HEK293T (cell line): ENCODE measurements at regions not wholly inside any gene's neighbourhood (a gene's known extent, or its start where the extent isn't known, plus 50 kb on each side); places are given as distances from the start of the nearest gene placed in this dataset.

Source experiments
- CTCF ChIA-PET: fragments of 350-600 bp; formaldehyde crosslinking; extraction: SDS; loops from one replicate; lab custom pipeline; 2021; ENCODE audit warnings: antibody characterized with exemption, inconsistent platforms; lab: Yijun Ruan, JAX
- POLR2A ChIA-PET: fragments of 350-600 bp; formaldehyde crosslinking; extraction: SDS; loops from one replicate; lab custom pipeline; 2020; ENCODE audit warnings: antibody characterized with exemption, inconsistent platforms; lab: Yijun Ruan, JAX
- DNase-seq: peaks from one replicate; pipeline ENCODE4 v3.0.0; 2012; ENCODE audit warnings: mixed read lengths; ENCODE audit errors: extremely low spot score
- ARNT ChIP-seq: fragments of 450-650 bp; IDR thresholded peaks from 2 replicates; pipeline ENCODE4 v1.6.1; 2017; ENCODE audit warnings: mild to moderate bottlenecking
- BHLHE40 ChIP-seq: fragments of 450-650 bp; IDR thresholded peaks from 2 replicates; pipeline ENCODE4 v1.6.1; 2016; ENCODE audit warnings: mild to moderate bottlenecking, moderate library complexity, borderline replicate concordance
- CTBP1 ChIP-seq: fragments of 450-650 bp; IDR thresholded peaks from 2 replicates; pipeline ENCODE4 v1.6.1; 2016; ENCODE audit warnings: borderline replicate concordance
- ELF4 ChIP-seq: fragments of 450-650 bp; IDR thresholded peaks from 2 replicates; pipeline ENCODE4 v1.6.1; 2017; ENCODE audit warnings: antibody characterized with exemption
- FOXA1 ChIP-seq: fragments of 450-650 bp; IDR thresholded peaks from 2 replicates; pipeline ENCODE4 v1.6.1; 2016; ENCODE audit warnings: mild to moderate bottlenecking
- FOXK2 ChIP-seq: fragments of 450-650 bp; IDR thresholded peaks from 2 replicates; pipeline ENCODE4 v1.6.1; 2016; ENCODE audit warnings: mild to moderate bottlenecking
- FOXM1 ChIP-seq: fragments of 450-650 bp; IDR thresholded peaks from 2 replicates; pipeline ENCODE4 v1.6.1; 2017; ENCODE audit warnings: mild to moderate bottlenecking, borderline replicate concordance
- HDGF ChIP-seq: fragments of 450-650 bp; IDR thresholded peaks from 2 replicates; pipeline ENCODE4 v1.6.1; 2017; ENCODE audit warnings: antibody characterized with exemption, borderline replicate concordance
- L3MBTL2 ChIP-seq: fragments of 450-650 bp; conservative IDR thresholded peaks from 2 replicates; pipeline ENCODE4 v1.6.1; 2016; ENCODE audit warnings: mild to moderate bottlenecking
- LEF1 ChIP-seq: fragments of 450-650 bp; IDR thresholded peaks from 2 replicates; pipeline ENCODE4 v1.6.1; 2017; ENCODE audit warnings: mild to moderate bottlenecking, borderline replicate concordance
- NFRKB ChIP-seq: fragments of 450-650 bp; IDR thresholded peaks from 2 replicates; pipeline ENCODE4 v1.6.1; 2016; ENCODE audit warnings: mild to moderate bottlenecking, moderate library complexity
- PKNOX1 ChIP-seq: fragments of 450-650 bp; IDR thresholded peaks from 2 replicates; pipeline ENCODE4 v1.6.1; 2016
- SP1 ChIP-seq: fragments of 450-650 bp; IDR thresholded peaks from 2 replicates; pipeline ENCODE4 v1.6.1; 2017
- SUZ12 ChIP-seq: fragments of 450-650 bp; IDR thresholded peaks from 2 replicates; pipeline ENCODE4 v1.6.1; 2016; ENCODE audit warnings: mild to moderate bottlenecking
- TARDBP ChIP-seq: fragments of 450-650 bp; IDR thresholded peaks from 2 replicates; pipeline ENCODE4 v1.6.1; 2016
- ZNF384 ChIP-seq: fragments of 450-650 bp; IDR thresholded peaks from 2 replicates; pipeline ENCODE4 v1.6.1; 2016

GRCh38 chr1:193799371-193799770, 613.0 kb upstream of the B3GALT2 start:
- TF ChIP-seq FOXK2 (no peak), BHLHE40 (no peak), L3MBTL2 (no peak)
- ChIA-PET POLR2A (no interaction called here), CTCF (no interaction called here)
- DNase-seq: no peak

- TF ChIP-seq SUZ12 (no peak), CTBP1 (no peak), FOXM1 (no peak), ELF4 (no peak), HDGF (no peak), SP1 (no peak), FOXK2 (no peak), ZNF384 (no peak), PKNOX1 (no peak), TARDBP (no peak), BHLHE40 (no peak), LEF1 (no peak), L3MBTL2 (no peak), FOXA1 (no peak), NFRKB (no peak)
These were observed 607.8 kb upstream of the B3GALT2 start for GRCh38 chr1:193794239-193794638.

GRCh38 chr1:193791746-193792145, 605.3 kb upstream of the B3GALT2 start:
- TF ChIP-seq FOXM1 (no peak), ELF4 (no peak), NFRKB (no peak), ZNF384 (no peak), L3MBTL2 (no peak), FOXA1 (no peak), FOXK2 (no peak), ARNT (no peak), BHLHE40 (no peak)
- ChIA-PET POLR2A (no interaction called here), CTCF (no interaction called here)
- DNase-seq: no peak

More at GRCh38 chr1:193794239-193794638, 607.8 kb upstream of the B3GALT2 start:
- POLR2A ChIA-PET: no interaction called here
- CTCF ChIA-PET: no interaction called here
- no peak for DNase-seq

- no peak for TF ChIP-seq ELF4
- TF ChIP-seq SP1: no peak
- TF ChIP-seq FOXM1: no peak
- no peak for TF ChIP-seq L3MBTL2
- no peak for TF ChIP-seq FOXA1
- no peak for TF ChIP-seq CTBP1
- no peak for TF ChIP-seq HDGF
- no peak for TF ChIP-seq ZNF384
- no peak for TF ChIP-seq NFRKB
- no peak for TF ChIP-seq FOXK2
- TF ChIP-seq LEF1: no peak
- no peak for TF ChIP-seq BHLHE40
- no peak for TF ChIP-seq PKNOX1
- TF ChIP-seq ARNT: no peak
- no peak for TF ChIP-seq TARDBP
- TF ChIP-seq SUZ12: no peak
- DNase-seq: no peak
- CTCF ChIA-PET: interaction anchor here (0.6 kb wide), 1 partner anchor 990 kb away, joined by 3 read pairs; no protein-coding TSS in a partner anchor
- POLR2A ChIA-PET: no interaction called here
These were observed 600.6 kb upstream of the B3GALT2 start for GRCh38 chr1:193787061-193787460.

GRCh38 chr1:193785850-193786420, 599.5 kb upstream of the B3GALT2 start:
- ChIA-PET POLR2A (no interaction called here), CTCF (no interaction called here)
- TF ChIP-seq SP1 (no peak), FOXM1 (no peak), TARDBP (no peak), FOXA1 (no peak), FOXK2 (no peak), LEF1 (no peak), SUZ12 (no peak), ELF4 (no peak)
- DNase-seq: no peak

GRCh38 chr1:193774536-193775323, 588.3 kb upstream of the B3GALT2 start:
- CTCF ChIA-PET: no interaction called here
- DNase-seq: no peak
- POLR2A ChIA-PET: no interaction called here
- TF ChIP-seq ZNF384: no peak
- TF ChIP-seq TARDBP: no peak
- no peak for TF ChIP-seq CTBP1

- TF ChIP-seq SUZ12 (no peak), ZNF384 (no peak), TARDBP (no peak), ELF4 (no peak), HDGF (no peak), SP1 (no peak), CTBP1 (no peak), LEF1 (no peak), FOXA1 (no peak), PKNOX1 (no peak), BHLHE40 (no peak)
- CTCF ChIA-PET: no interaction called here
- DNase-seq: no peak
These were observed 585.2 kb upstream of the B3GALT2 start for GRCh38 chr1:193771596-193771995.

More at GRCh38 chr1:193771596-193771995, 585.2 kb upstream of the B3GALT2 start:
- POLR2A ChIA-PET: no interaction called here
